H1 (cell line): ENCODE measurements at regions not wholly inside any gene's neighbourhood (a gene's known extent, or its start where the extent isn't known, plus 50 kb on each side); places are given as distances from the start of the nearest gene placed in this dataset.

Source experiments
- CTCF ChIA-PET: fragments of 300-600 bp; sonication (Branson Sonifier 250); formaldehyde crosslinking; loops from one replicate; lab custom pipeline; 2021; ENCODE audit not compliant: partially characterized antibody; lab: Charles Lee
- POLR2A ChIA-PET: fragments of 300-600 bp; sonication (Branson Sonifier 250); formaldehyde crosslinking; loops from one replicate; lab custom pipeline; 2021; ENCODE audit warnings: inconsistent platforms; ENCODE audit not compliant: partially characterized antibody; lab: Charles Lee
- DNase-seq, 2 experiments: peaks; one replicate each; pipeline versions ENCODE4 v3.0.0 to v3.0.0-alpha.2; 2010 to 2022; ENCODE audit warnings: low spot score in 2 of 2, low read depth in 1 of 2, mixed read lengths in 1 of 2
- FAIRE-seq: peaks from 2 replicates; lab custom pipeline; 2011; peaks lifted over from hg19 to GRCh38; lab: Jason Lieb, UNC
- H2AFZ ChIP-seq: 2 replicates; pipeline ENCODE4 v1.8.1; 2012; ENCODE audit warnings: low read length, inconsistent platforms
- H2AK5ac ChIP-seq: 2 replicates; pipeline ENCODE4 v1.6.1; 2013; ENCODE audit warnings: low read depth, low read length
- H2BK120ac ChIP-seq: replicated peaks from 2 replicates; pipeline ENCODE3; 2013; ENCODE audit warnings: low read depth, low read length, inconsistent platforms
- H2BK12ac ChIP-seq: 2 replicates; pipeline ENCODE4 v1.6.1; 2013; ENCODE audit warnings: low read depth, low read length
- H2BK15ac ChIP-seq: 2 replicates; pipeline ENCODE4 v1.6.1; 2013; ENCODE audit warnings: low read length
- H2BK20ac ChIP-seq: 2 replicates; pipeline ENCODE4 v1.6.1; 2013; ENCODE audit warnings: low read length
- H2BK5ac ChIP-seq: 2 replicates; pipeline ENCODE4 v1.6.1; 2013; ENCODE audit warnings: low read depth, low read length
- H3K14ac ChIP-seq: 2 replicates; pipeline ENCODE4 v1.6.1; 2013; ENCODE audit warnings: inconsistent platforms; ENCODE audit not compliant: insufficient read length
- H3K18ac ChIP-seq: 2 replicates; pipeline ENCODE4 v1.6.1; 2013; ENCODE audit warnings: low read length; ENCODE audit errors: extremely low read depth
- H3K23ac ChIP-seq: 2 replicates; pipeline ENCODE4 v1.6.1; 2013; ENCODE audit warnings: inconsistent platforms; ENCODE audit not compliant: insufficient read length
- H3K23me2 ChIP-seq: 2 replicates; pipeline ENCODE4 v1.6.1; 2013; ENCODE audit warnings: low read depth, low read length
- H3K27ac ChIP-seq: 2 replicates; pipeline ENCODE4 v1.6.1; 2011; ENCODE audit warnings: low read depth, low read length, inconsistent platforms
- H3K27me3 ChIP-seq, 4 experiments: replicated peaks in 1 of 4; 1 replicate in 1 of 4; 2 replicates in 3 of 4; pipeline versions ENCODE4 v1.6.1 to v1.8.1; 2011 to 2013; ENCODE audit warnings: low read length in 3 of 4, mild to moderate bottlenecking in 3 of 4, inconsistent platforms in 2 of 4, mixed read lengths in 2 of 4, moderate library complexity in 1 of 4; ENCODE audit not compliant: control insufficient read depth in 3 of 4, insufficient read depth in 3 of 4; ENCODE audit errors: extremely low read depth in 1 of 4
- H3K36me3 ChIP-seq, 4 experiments: 2 replicates each; pipeline versions ENCODE4 v1.6.1 to v1.8.1; 2011 to 2013; ENCODE audit warnings: mild to moderate bottlenecking in 4 of 4, low read length in 3 of 4, moderate library complexity in 2 of 4, control low read depth in 1 of 4, inconsistent platforms in 1 of 4; ENCODE audit not compliant: insufficient read depth in 4 of 4, control insufficient read depth in 2 of 4
- H3K4ac ChIP-seq: replicated peaks from 2 replicates; pipeline ENCODE3; 2013; ENCODE audit warnings: low read length, low read depth, mixed read lengths, inconsistent platforms; ENCODE audit not compliant: insufficient read length
- H3K4me1 ChIP-seq, 4 experiments: replicated peaks in 1 of 4; 1 replicate in 1 of 4; 2 replicates in 3 of 4; pipeline versions ENCODE4 v1.6.1 to v1.8.1; 2011 to 2013; ENCODE audit warnings: low read length in 3 of 4, inconsistent platforms in 2 of 4, mixed read lengths in 1 of 4; ENCODE audit not compliant: insufficient read depth in 4 of 4, control insufficient read depth in 3 of 4
- H3K4me2 ChIP-seq, 2 experiments: 2 replicates each; pipeline versions ENCODE4 v1.6.1 to v1.8.1; 2011 to 2013; ENCODE audit warnings: low read depth in 2 of 2, low read length in 2 of 2, control low read depth in 1 of 2, inconsistent platforms in 1 of 2, mild to moderate bottlenecking in 1 of 2; ENCODE audit not compliant: insufficient read depth in 1 of 2
- H3K4me3 ChIP-seq, 4 experiments: fragments of 200-600, 300-600 bp in 1 of 4; sonication (generic), shearing (Covaris generic), sonication (Bioruptor Twin) in 1 of 4; 2 replicates each; pipeline versions ENCODE4 v1.5.1 to v1.8.1; 2011 to 2016; ENCODE audit warnings: low read length in 4 of 4, low read depth in 3 of 4, control low read depth in 2 of 4, inconsistent platforms in 2 of 4, mild to moderate bottlenecking in 2 of 4, mixed read lengths in 1 of 4, moderate library complexity in 1 of 4; ENCODE audit not compliant: insufficient read depth in 2 of 4; ENCODE audit errors: extremely low read depth in 1 of 4
- H3K56ac ChIP-seq: replicated peaks from 2 replicates; pipeline ENCODE3; 2013; ENCODE audit warnings: low read depth, mild to moderate bottlenecking, mixed read lengths, low read length, inconsistent platforms; ENCODE audit not compliant: insufficient read length
- H3K79me1 ChIP-seq: 2 replicates; pipeline ENCODE4 v1.6.1; 2013; ENCODE audit warnings: low read depth, low read length, control low read depth
- H3K79me2 ChIP-seq, 2 experiments: 2 replicates each; pipeline versions ENCODE4 v1.6.1 to v1.8.1; 2012 to 2013; ENCODE audit warnings: low read length in 2 of 2, mild to moderate bottlenecking in 2 of 2, inconsistent platforms in 1 of 2; ENCODE audit not compliant: insufficient read depth in 2 of 2, control insufficient read depth in 1 of 2
- H3K9ac ChIP-seq, 4 experiments: replicated peaks in 1 of 4; 1 replicate in 1 of 4; 2 replicates in 3 of 4; pipeline versions ENCODE4 v1.6.1 to v1.8.1; 2011 to 2013; ENCODE audit warnings: low read depth in 3 of 4, low read length in 3 of 4, control low read depth in 2 of 4, mild to moderate bottlenecking in 2 of 4, moderate library complexity in 2 of 4, inconsistent platforms in 1 of 4; ENCODE audit errors: extremely low read depth in 1 of 4
- H3K9me3 ChIP-seq, 2 experiments: 2 replicates each; pipeline versions ENCODE4 v1.6.1 to v1.8.1; 2012 to 2013; ENCODE audit warnings: mild to moderate bottlenecking in 2 of 2, moderate library complexity in 2 of 2, control low read depth in 1 of 2, inconsistent platforms in 1 of 2, low read depth in 1 of 2, low read length in 1 of 2, mixed read lengths in 1 of 2; ENCODE audit not compliant: insufficient read depth in 2 of 2
- H4K20me1 ChIP-seq, 2 experiments: replicated peaks in 1 of 2; 2 replicates each; pipeline versions ENCODE3 to v1.8.1; 2011 to 2013; ENCODE audit warnings: inconsistent platforms in 2 of 2, low read length in 2 of 2, mild to moderate bottlenecking in 1 of 2; ENCODE audit not compliant: insufficient read depth in 2 of 2, control insufficient read depth in 1 of 2
- H4K5ac ChIP-seq: 2 replicates; pipeline ENCODE4 v1.6.1; 2013; ENCODE audit warnings: low read length, low read depth, mixed read lengths, inconsistent platforms; ENCODE audit not compliant: insufficient read length
- H4K8ac ChIP-seq: 2 replicates; pipeline ENCODE4 v1.8.0; 2013; ENCODE audit warnings: mild to moderate bottlenecking, moderate library complexity, low read length, inconsistent platforms; ENCODE audit not compliant: insufficient read depth; ENCODE audit errors: extremely low read depth
- H4K91ac ChIP-seq: replicated peaks from 2 replicates; pipeline ENCODE3; 2013; ENCODE audit warnings: low read length, mixed read lengths, inconsistent platforms; ENCODE audit not compliant: insufficient read length
- BRCA1 ChIP-seq: IDR thresholded peaks from 2 replicates; pipeline ENCODE4 v1.6.1; 2012; ENCODE audit warnings: low read depth, low read length, improper control_type of control experiment
- CHD2 ChIP-seq: IDR thresholded peaks from 2 replicates; pipeline ENCODE4 v1.6.1; 2012; ENCODE audit warnings: low read length, improper control_type of control experiment
- CREB1 ChIP-seq: IDR thresholded peaks from 2 replicates; pipeline ENCODE4 v1.6.1; 2012; ENCODE audit warnings: inconsistent platforms
- HDAC2 ChIP-seq, 2 experiments: fragments of 300-600 bp in 1 of 2; sonication (generic) in 1 of 2; IDR thresholded peaks; 2 replicates each; pipeline ENCODE4 v1.6.1; 2011 to 2012; ENCODE audit warnings: low read depth in 2 of 2, low read length in 2 of 2, mild to moderate bottlenecking in 2 of 2, moderate library complexity in 2 of 2, borderline replicate concordance in 1 of 2, inconsistent platforms in 1 of 2
- HDAC6 ChIP-seq: IDR thresholded peaks from one replicate; pipeline ENCODE4 v1.7.1; 2012; ENCODE audit warnings: low read depth, mild to moderate bottlenecking, inconsistent platforms, low read length, moderate library complexity
- JUND ChIP-seq: IDR thresholded peaks from 2 replicates; pipeline ENCODE4 v1.6.1; 2011; ENCODE audit warnings: mild to moderate bottlenecking, improper control_type of control experiment, low read length
- KDM5A ChIP-seq: fragments of 200-600 bp; IDR thresholded peaks from 2 replicates; pipeline ENCODE4 v1.7.1; 2012; ENCODE audit warnings: mild to moderate bottlenecking, low read length, inconsistent platforms, mixed read lengths
- POLR2AphosphoS5 ChIP-seq: IDR thresholded peaks from 2 replicates; pipeline ENCODE4 v1.6.1; 2011; ENCODE audit warnings: low read depth, low read length
- RAD21 ChIP-seq, 2 experiments: IDR thresholded peaks in 1 of 2; conservative IDR thresholded peaks in 1 of 2; 2 replicates each; pipeline ENCODE4 v1.6.1; 2011; ENCODE audit warnings: low read depth in 2 of 2, low read length in 2 of 2, improper control_type of control experiment in 1 of 2, inconsistent platforms in 1 of 2, mild to moderate bottlenecking in 1 of 2, moderate library complexity in 1 of 2
- SAP30 ChIP-seq: fragments of 300-600 bp; sonication (generic); IDR thresholded peaks from 2 replicates; pipeline ENCODE4 v1.7.1; 2012; ENCODE audit warnings: low read length, moderate library complexity, mild to moderate bottlenecking, inconsistent platforms; ENCODE audit not compliant: insufficient read depth, insufficient replicate concordance
- SIX5 ChIP-seq: IDR thresholded peaks from 2 replicates; pipeline ENCODE4 v1.6.1; 2011; ENCODE audit warnings: mild to moderate bottlenecking, low read depth, low read length
- TAF1 ChIP-seq: IDR thresholded peaks from 2 replicates; pipeline ENCODE4 v1.6.1; 2011; ENCODE audit warnings: mild to moderate bottlenecking, low read depth, low read length
- TEAD4 ChIP-seq: IDR thresholded peaks from 2 replicates; pipeline ENCODE4 v1.6.1; 2012; ENCODE audit warnings: low read depth, low read length, inconsistent platforms, mixed read lengths
- USF2 ChIP-seq: IDR thresholded peaks from 2 replicates; pipeline ENCODE4 v1.6.1; 2011; ENCODE audit warnings: low read length, improper control_type of control experiment
- WGBS, 2 experiments: shearing (Covaris generic) in 1 of 2; methylation state at CpG; one replicate each; pipeline versions ENCODE4 v1.1.6 to v1.1.7; 2013 to 2015; ENCODE audit warnings: low lambda C conversion rate in 2 of 2, mixed read lengths in 2 of 2, inconsistent platforms in 1 of 2, low coverage in 1 of 2, missing lambda C conversion rate in 1 of 2; ENCODE audit not compliant: insufficient replicate concordance in 2 of 2, insufficient coverage in 1 of 2, insufficient read length in 1 of 2; ENCODE audit errors: extremely low coverage in 1 of 2, missing lambda C conversion rate in 1 of 2; 5-methylcytosine and 5-hydroxymethylcytosine counted together

GRCh38 chr5:117888688-117889087 is 1099.7 kb downstream of the DTWD2 start:
- Histone ChIP-seq H3K56ac (no peak overlapping the region), H4K20me1 (no peaks in the 10 kb centered on the region), H3K4ac (no peak overlapping the region), H3K4me3 (no peak overlapping the region), H2BK5ac (no peak overlapping the region), H3K27ac (no peak overlapping the region), H3K23me2 (no peaks in the 10 kb centered on the region), H4K5ac (no peak overlapping the region), H3K18ac (no peak overlapping the region), H4K91ac (no peak overlapping the region), H3K9me3 (no peaks in the 10 kb centered on the region), H2AK5ac (no peak overlapping the region), H4K8ac (no peak overlapping the region), H3K4me2 (no peak overlapping the region), H2BK120ac (no peak overlapping the region), H3K27me3 (no peaks in the 10 kb centered on the region), H3K23ac (no peak overlapping the region), H3K9ac (no peak overlapping the region), H2AFZ (peak overlapping the region; percentile 90; the same call in 1 of the 2 replicates), H3K36me3 (no peaks in the 10 kb centered on the region), H2BK20ac (no peak overlapping the region), H3K79me2 (no peaks in the 10 kb centered on the region), H2BK12ac (no peak overlapping the region), H3K14ac (no peak overlapping the region), H3K79me1 (no peaks in the 10 kb centered on the region), H3K4me1 (no peaks in the 10 kb centered on the region), H2BK15ac (no peak overlapping the region)
- TF ChIP-seq USF2: no peak
- no peak for TF ChIP-seq HDAC2 (IDR thresholded peaks at IDR 0.05; ENCODE audit: borderline replicate concordance in 1 of 2, low read depth in 2 of 2, low read length in 2 of 2)
- no peak for TF ChIP-seq SAP30
- TF ChIP-seq TAF1: no peak
- TF ChIP-seq TEAD4: no peak
- TF ChIP-seq CHD2: no peak
- TF ChIP-seq HDAC6: no peak
- no peak for TF ChIP-seq JUND
- TF ChIP-seq CREB1: no peak
- no peak for TF ChIP-seq POLR2AphosphoS5
- no peak for TF ChIP-seq RAD21 (IDR thresholded peaks at IDR 0.05 in 1 of 2, conservative IDR thresholded peaks at IDR 0.05 in 1 of 2; ENCODE audit: low read depth in 2 of 2, low read length in 2 of 2)
- no peak for TF ChIP-seq BRCA1
- TF ChIP-seq KDM5A: no peak
- no peak for TF ChIP-seq SIX5
- POLR2A ChIA-PET: no interaction called here
- no peak for DNase-seq
- WGBS, 2 experiments: 91% methylated on average over 2 of the region's 2 CpGs; no CpG with 5 or more reads in 1 of the 2 experiments
- CTCF ChIA-PET: interaction anchor here (0.9 kb wide), 1 partner anchor 434 kb away, joined by 3 read pairs; no protein-coding TSS in a partner anchor
- FAIRE-seq: no peak
